ENCODE measurements at regions not wholly inside any gene's neighbourhood (a gene's known extent, or its start where the extent isn't known, plus 50 kb on each side); places are given as distances from the start of the nearest gene placed in this dataset.

GRCh38 chr6:159328052-159328451 lies 158.9 kb downstream of the FNDC1 start:
- Histone ChIP-seq H3K27me3 (ENCODE audit: control insufficient read depth in 3 of 3, insufficient read depth in 3 of 3, low read length in 3 of 3) (no peaks in the 10 kb centered on the region), H3K27ac (ENCODE audit: low read depth in 1 of 3, low read length in 2 of 3) (no peak overlapping the region), H3K4me3 (ENCODE audit: low read depth in 1 of 3, low read length in 3 of 3) (no peak overlapping the region), H3K9me3 (ENCODE audit: control insufficient read depth in 2 of 2, insufficient read depth in 1 of 2, low read depth in 1 of 2, low read length in 1 of 2) (no peaks in the 10 kb centered on the region), H3K36me3 (ENCODE audit: control insufficient read depth in 3 of 3, insufficient read depth in 2 of 3, low read depth in 1 of 3, low read length in 3 of 3) (no peaks in the 10 kb centered on the region), H3K4me1 (ENCODE audit: control insufficient read depth in 3 of 3, insufficient read depth in 2 of 3, low read depth in 1 of 3, low read length in 2 of 3) (no peaks in the 10 kb centered on the region)
- DNase-seq (no peak), FAIRE-seq (no peak)
- WGBS, 3 donors, result 78 to 86% (median 81%) methylated on average over 3 of the region's 3 CpGs

DNA sequence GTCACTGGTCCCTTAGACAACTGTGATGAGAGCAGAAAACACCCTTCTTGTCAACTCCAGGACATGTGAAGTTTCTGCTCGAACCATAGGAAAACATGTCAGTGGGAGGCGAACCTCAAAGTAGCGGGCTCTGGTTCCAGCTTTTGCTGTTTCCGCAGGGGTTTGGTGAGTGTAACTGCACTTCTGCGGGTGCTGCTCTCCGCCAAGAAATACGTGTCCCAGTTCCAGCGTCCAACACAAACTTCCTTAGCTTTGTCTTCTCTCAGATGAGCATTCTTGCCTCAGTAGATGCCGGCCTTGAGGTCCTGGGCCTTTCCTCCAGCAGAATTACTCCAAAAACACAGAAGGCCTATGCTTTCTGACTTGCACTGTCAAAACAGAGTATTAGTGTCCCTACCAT lies 156.3 kb downstream of the FNDC1 start:
- Histone ChIP-seq H3K36me3 (ENCODE audit: control insufficient read depth in 3 of 3, insufficient read depth in 2 of 3, low read depth in 1 of 3, low read length in 3 of 3) (no peaks in the 10 kb centered on the region), H3K27me3 (ENCODE audit: control insufficient read depth in 3 of 3, insufficient read depth in 3 of 3, low read length in 3 of 3) (no peaks in the 10 kb centered on the region), H3K9me3 (ENCODE audit: control insufficient read depth in 2 of 2, insufficient read depth in 1 of 2, low read depth in 1 of 2, low read length in 1 of 2) (no peaks in the 10 kb centered on the region), H3K4me3 (ENCODE audit: low read depth in 1 of 3, low read length in 3 of 3) (no peak overlapping the region), H3K4me1 (ENCODE audit: control insufficient read depth in 3 of 3, insufficient read depth in 2 of 3, low read depth in 1 of 3, low read length in 2 of 3) (no peaks in the 10 kb centered on the region), H3K27ac (ENCODE audit: low read depth in 1 of 3, low read length in 2 of 3) (no peak overlapping the region)
- FAIRE-seq, result no peak
- DNase-seq, result no peak
- whole genome bisulfite sequencing, 3 donors, result 87 to 91% (median 91%) methylated on average over 9 of the region's 9 CpGs

- no peaks in the 10 kb centered on the region for H3K9me3 ChIP-seq (ENCODE audit: control insufficient read depth in 2 of 2, insufficient read depth in 1 of 2, low read depth in 1 of 2, low read length in 1 of 2)
- no peak overlapping the region for H3K27ac ChIP-seq (ENCODE audit: low read depth in 1 of 3, low read length in 2 of 3)
- H3K4me3 ChIP-seq (ENCODE audit: low read depth in 1 of 3, low read length in 3 of 3), result no peak overlapping the region
- FAIRE-seq, result no peak
- no peak for DNase-seq
- no peaks in the 10 kb centered on the region for H3K27me3 ChIP-seq (ENCODE audit: control insufficient read depth in 3 of 3, insufficient read depth in 3 of 3, low read length in 3 of 3)
- WGBS, 3 donors, result 91 to 95% (median 94%) methylated on average over 2 of the region's 2 CpGs
- H3K4me1 ChIP-seq (ENCODE audit: control insufficient read depth in 3 of 3, insufficient read depth in 2 of 3, low read depth in 1 of 3, low read length in 2 of 3), result no peaks in the 10 kb centered on the region
- no peaks in the 10 kb centered on the region for H3K36me3 ChIP-seq (ENCODE audit: control insufficient read depth in 3 of 3, insufficient read depth in 2 of 3, low read depth in 1 of 3, low read length in 3 of 3)
Measured at GRCh38 chr6:159324596-159324995, 155.4 kb downstream of the FNDC1 start.

All from small intestine (tissue), 7 donors.